OCI-LY3 (cell line): ENCODE measurements at regions not wholly inside any gene's neighbourhood (a gene's known extent, or its start where the extent isn't known, plus 50 kb on each side); places are given as distances from the start of the nearest gene placed in this dataset.

ENCODE experiments used
- EZH2phosphoT487 ChIP-seq: fragments of 200-600 bp; shearing (Covaris generic); IDR thresholded peaks from 2 replicates; pipeline ENCODE4 v1.6.1; 2018; ENCODE audit warnings: antibody characterized with exemption, mixed run types, low read depth
- TF ChIP-seq, protein P1 (sequence below): fragments of 200-600, 300-600 bp; sonication (generic); IDR thresholded peaks from 2 replicates; pipeline ENCODE4 v1.5.1; 2014; ENCODE audit warnings: antibody characterized with exemption, low read length, low read depth

DNA sequence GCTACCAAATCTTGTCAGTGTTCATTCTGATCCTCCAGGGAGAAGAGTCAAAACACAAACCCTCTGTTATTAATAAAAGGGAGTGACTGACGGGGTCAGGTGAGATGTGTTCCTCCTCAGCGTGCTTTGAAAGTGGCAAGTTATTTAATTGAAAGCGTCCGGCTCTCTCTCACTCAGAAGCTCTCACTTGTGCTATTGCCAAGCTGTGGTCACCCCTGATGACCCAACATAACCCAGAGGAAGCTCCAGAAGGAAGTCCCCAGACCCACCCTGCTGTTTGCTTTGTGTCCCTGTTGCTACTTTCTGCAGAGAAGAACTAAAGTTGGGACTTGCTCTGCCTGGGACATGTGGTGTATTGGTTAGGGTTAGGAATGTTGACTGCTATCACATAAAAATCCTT lies 235.6 kb downstream of the EDEM1 start:
- TF ChIP-seq, protein P1, sequence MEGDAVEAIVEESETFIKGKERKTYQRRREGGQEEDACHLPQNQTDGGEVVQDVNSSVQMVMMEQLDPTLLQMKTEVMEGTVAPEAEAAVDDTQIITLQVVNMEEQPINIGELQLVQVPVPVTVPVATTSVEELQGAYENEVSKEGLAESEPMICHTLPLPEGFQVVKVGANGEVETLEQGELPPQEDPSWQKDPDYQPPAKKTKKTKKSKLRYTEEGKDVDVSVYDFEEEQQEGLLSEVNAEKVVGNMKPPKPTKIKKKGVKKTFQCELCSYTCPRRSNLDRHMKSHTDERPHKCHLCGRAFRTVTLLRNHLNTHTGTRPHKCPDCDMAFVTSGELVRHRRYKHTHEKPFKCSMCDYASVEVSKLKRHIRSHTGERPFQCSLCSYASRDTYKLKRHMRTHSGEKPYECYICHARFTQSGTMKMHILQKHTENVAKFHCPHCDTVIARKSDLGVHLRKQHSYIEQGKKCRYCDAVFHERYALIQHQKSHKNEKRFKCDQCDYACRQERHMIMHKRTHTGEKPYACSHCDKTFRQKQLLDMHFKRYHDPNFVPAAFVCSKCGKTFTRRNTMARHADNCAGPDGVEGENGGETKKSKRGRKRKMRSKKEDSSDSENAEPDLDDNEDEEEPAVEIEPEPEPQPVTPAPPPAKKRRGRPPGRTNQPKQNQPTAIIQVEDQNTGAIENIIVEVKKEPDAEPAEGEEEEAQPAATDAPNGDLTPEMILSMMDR, result no peak
- no peak for TF ChIP-seq EZH2phosphoT487
